HG03521 (cell line): ENCODE measurements at regions not wholly inside any gene's neighbourhood (a gene's known extent, or its start where the extent isn't known, plus 50 kb on each side); places are given as distances from the start of the nearest gene placed in this dataset.
"Not testable (repeated sequence)": the region's sequence is repeated elsewhere in the genome, so short reads cannot be mapped to it uniquely, and the experiment has no call there.

ENCODE experiments used
- ATAC-seq: cut with Tn5 transposase; IDR thresholded peaks from one replicate; pipeline ENCODE4 v1.9.1; 2021; ENCODE audit warnings: mild to moderate bottlenecking, moderate library complexity; ENCODE audit not compliant: unreplicated experiment

GRCh38 chr4:13922873-13923645 is 295.5 kb upstream of the BOD1L1 start:
- ATAC-seq, result no peak

- not testable (repeated sequence) for ATAC-seq
Observed at GRCh38 chr4:13924900-13925299, 297.4 kb upstream of the BOD1L1 start.

GRCh38 chr4:13928214-13928613 is 300.7 kb upstream of the BOD1L1 start:
- ATAC-seq, result no peak

- no peak for ATAC-seq
Observed at GRCh38 chr4:13930155-13930554, 302.6 kb upstream of the BOD1L1 start.

- ATAC-seq, result no peak
Observed at GRCh38 chr4:13933191-13933590, 305.7 kb upstream of the BOD1L1 start.

- no peak for ATAC-seq
Observed at GRCh38 chr4:13938299-13938698, 310.8 kb upstream of the BOD1L1 start.

GRCh38 chr4:13940921-13941320 is 313.4 kb upstream of the BOD1L1 start:
- no peak for ATAC-seq

GRCh38 chr4:13942977-13943376 is 315.5 kb upstream of the BOD1L1 start:
- ATAC-seq, result no peak

GRCh38 chr4:13944095-13944511 is 316.6 kb upstream of the BOD1L1 start:
- no peak for ATAC-seq

GRCh38 chr4:13947921-13948320 is 320.4 kb upstream of the BOD1L1 start:
- ATAC-seq, result no peak

GRCh38 chr4:13950491-13950890 is 323.0 kb upstream of the BOD1L1 start:
- no peak for ATAC-seq

- ATAC-seq, result no peak
Observed at GRCh38 chr4:13953083-13953482, 325.6 kb upstream of the BOD1L1 start.

GRCh38 chr4:13955551-13955950 is 328.0 kb upstream of the BOD1L1 start:
- no peak for ATAC-seq

GRCh38 chr4:13956947-13957346 is 329.4 kb upstream of the BOD1L1 start:
- no peak for ATAC-seq

- no peak for ATAC-seq
Observed at GRCh38 chr4:13957871-13958270, 330.3 kb upstream of the BOD1L1 start.

GRCh38 chr4:13963601-13964000 is 336.1 kb upstream of the BOD1L1 start:
- no peak for ATAC-seq

GRCh38 chr4:13966231-13967195 is 339.0 kb upstream of the BOD1L1 start:
- no peak for ATAC-seq

- ATAC-seq, result no peak
Observed at GRCh38 chr4:13968723-13969122, 341.2 kb upstream of the BOD1L1 start.

- ATAC-seq, result no peak
Observed at GRCh38 chr4:13970349-13970748, 342.8 kb upstream of the BOD1L1 start.

GRCh38 chr4:13977746-13978145 is 350.2 kb upstream of the BOD1L1 start:
- ATAC-seq, result no peak

GRCh38 chr4:13980317-13981310 is 353.1 kb upstream of the BOD1L1 start:
- no peak for ATAC-seq
